Panc1 (cell line): ENCODE measurements at regions not wholly inside any gene's neighbourhood (a gene's known extent, or its start where the extent isn't known, plus 50 kb on each side); places are given as distances from the start of the nearest gene placed in this dataset.

Source experiments
- ATAC-seq: fragments of 200-7000 bp; cut with Tn5 transposase; 2 replicates; pipeline ENCODE4 v1.9.1; 2020; ENCODE audit warnings: mild to moderate bottlenecking, moderate library complexity
- BruUV-seq: library from RNA; stranded (reverse); fragments of 400-500 nt; replicated peaks from 2 replicates; lab custom pipeline; 2021; lab: Mats Ljungman, UMichigan
- CTCF ChIA-PET: fragments of 300-600 bp; sonication (Branson Sonifier 250); formaldehyde crosslinking; loops from one replicate; lab custom pipeline; 2022; ENCODE audit warnings: antibody characterized with exemption; lab: Charles Lee
- POLR2A ChIA-PET: fragments of 300-600 bp; sonication (Branson Sonifier 250); formaldehyde crosslinking; loops from one replicate; lab custom pipeline; 2022; ENCODE audit warnings: antibody characterized with exemption; lab: Charles Lee
- DNase-seq: peaks from one replicate; pipeline ENCODE4 v3.0.0-alpha.2; 2010; ENCODE audit warnings: low read depth, low spot score
- H3K27ac ChIP-seq: 2 replicates; pipeline ENCODE4 v1.5.1; 2011; ENCODE audit warnings: mild to moderate bottlenecking, low read length, inconsistent platforms
- H3K27me3 ChIP-seq: fragments of 200-500 bp; sonication (Bioruptor generic); 2 replicates; pipeline ENCODE4 v1.6.0; 2014; ENCODE audit warnings: low read length, inconsistent platforms; ENCODE audit not compliant: control insufficient read depth, insufficient read depth
- H3K36me3 ChIP-seq: fragments of 200-500 bp; sonication (Bioruptor generic); 2 replicates; pipeline ENCODE4 v1.5.1; 2014; ENCODE audit warnings: inconsistent platforms, mild to moderate bottlenecking, low read length, moderate library complexity; ENCODE audit not compliant: control insufficient read depth, insufficient read depth
- H3K4me1 ChIP-seq: 2 replicates; pipeline ENCODE4 v1.5.1; 2011; ENCODE audit warnings: inconsistent platforms, mild to moderate bottlenecking, low read length, moderate library complexity; ENCODE audit not compliant: control insufficient read depth, insufficient read depth
- H3K4me3 ChIP-seq, 2 experiments: 2 replicates each; pipeline ENCODE4 v1.5.1; 2011 to 2012; ENCODE audit warnings: low read depth in 2 of 2, low read length in 2 of 2, mild to moderate bottlenecking in 2 of 2, inconsistent platforms in 1 of 2, moderate library complexity in 1 of 2
- H3K9me3 ChIP-seq: fragments of 200-500 bp; sonication (Bioruptor generic); 2 replicates; pipeline ENCODE4 v1.5.1; 2014; ENCODE audit warnings: low read depth, mild to moderate bottlenecking, inconsistent platforms, low read length, moderate library complexity; ENCODE audit not compliant: control insufficient read depth, insufficient read depth
- POLR2AphosphoS5 ChIP-seq: IDR thresholded peaks from 2 replicates; pipeline ENCODE4 v1.6.1; 2012; ENCODE audit warnings: mild to moderate bottlenecking, low read depth, low read length, moderate library complexity
- SIN3A ChIP-seq: IDR thresholded peaks from 2 replicates; pipeline ENCODE4 v1.6.1; 2012; ENCODE audit warnings: low read depth, mild to moderate bottlenecking, low read length, moderate library complexity, borderline replicate concordance; ENCODE audit not compliant: insufficient read depth
- TCF7L2 ChIP-seq: IDR thresholded peaks from 2 replicates; pipeline ENCODE4 v1.6.1; 2011; ENCODE audit warnings: mild to moderate bottlenecking, low read depth, low read length, inconsistent platforms
- in situ Hi-C: cut with HindIII; loops from 2 replicates; pipeline ENCODE4 v1.10.0; 2016; ENCODE audit warnings: low sequenced_read_pairs, low pct_unique_long_range_greater_than_20kb
- intact Hi-C: fragments of 100-400 bp; cut with micrococcal nuclease; formaldehyde crosslinking; loops from one replicate; pipeline ENCODE4 v1.10.0; 2022; ENCODE audit not compliant: unreplicated experiment
- TF ChIP-seq, protein P1 (sequence below): fragments of 450-650 bp; IDR thresholded peaks from 2 replicates; pipeline ENCODE4 v1.5.1; 2017; ENCODE audit warnings: mild to moderate bottlenecking
- TF ChIP-seq, protein P2 (sequence below), 2 experiments: IDR thresholded peaks; 2 replicates each; pipeline ENCODE4 v1.6.1; 2011 to 2012; ENCODE audit warnings: low read depth in 2 of 2, control low read depth in 1 of 2, low read length in 1 of 2, mild to moderate bottlenecking in 1 of 2, moderate library complexity in 1 of 2; ENCODE audit not compliant: insufficient read depth in 1 of 2

DNA sequence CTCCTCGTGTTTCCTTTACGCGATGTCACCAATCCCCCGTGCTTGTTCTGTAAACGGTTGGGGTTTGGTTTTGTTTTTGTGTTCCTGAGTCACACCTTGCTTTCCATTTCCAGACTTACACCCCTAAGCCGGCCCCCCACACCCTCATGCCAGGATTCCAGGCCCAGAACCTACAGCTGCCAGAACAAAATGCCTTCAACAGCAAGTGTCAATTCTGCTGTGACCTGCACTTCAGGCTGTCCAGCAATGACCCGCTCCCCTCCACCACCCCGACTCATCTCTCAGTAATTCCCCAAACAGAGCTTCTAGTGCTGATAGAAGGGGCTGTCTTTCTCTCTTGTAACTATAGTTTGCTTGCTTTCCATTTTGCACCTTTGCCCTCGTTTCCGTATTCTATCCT lies 722.1 kb upstream of the CELF2 start:
- POLR2A ChIA-PET = no interaction called here
- no peak for DNase-seq
- no peak overlapping the region for H3K27ac ChIP-seq
- no peak for ATAC-seq
- no TSS peak for BruUV-seq
- no peaks in the 10 kb centered on the region for H3K4me1 ChIP-seq
- intact Hi-C loops = no loop called here
- CTCF ChIA-PET = no interaction called here
- no peaks in the 10 kb centered on the region for H3K9me3 ChIP-seq
- no peaks in the 10 kb centered on the region for H3K36me3 ChIP-seq
- TF ChIP-seq, protein P1, sequence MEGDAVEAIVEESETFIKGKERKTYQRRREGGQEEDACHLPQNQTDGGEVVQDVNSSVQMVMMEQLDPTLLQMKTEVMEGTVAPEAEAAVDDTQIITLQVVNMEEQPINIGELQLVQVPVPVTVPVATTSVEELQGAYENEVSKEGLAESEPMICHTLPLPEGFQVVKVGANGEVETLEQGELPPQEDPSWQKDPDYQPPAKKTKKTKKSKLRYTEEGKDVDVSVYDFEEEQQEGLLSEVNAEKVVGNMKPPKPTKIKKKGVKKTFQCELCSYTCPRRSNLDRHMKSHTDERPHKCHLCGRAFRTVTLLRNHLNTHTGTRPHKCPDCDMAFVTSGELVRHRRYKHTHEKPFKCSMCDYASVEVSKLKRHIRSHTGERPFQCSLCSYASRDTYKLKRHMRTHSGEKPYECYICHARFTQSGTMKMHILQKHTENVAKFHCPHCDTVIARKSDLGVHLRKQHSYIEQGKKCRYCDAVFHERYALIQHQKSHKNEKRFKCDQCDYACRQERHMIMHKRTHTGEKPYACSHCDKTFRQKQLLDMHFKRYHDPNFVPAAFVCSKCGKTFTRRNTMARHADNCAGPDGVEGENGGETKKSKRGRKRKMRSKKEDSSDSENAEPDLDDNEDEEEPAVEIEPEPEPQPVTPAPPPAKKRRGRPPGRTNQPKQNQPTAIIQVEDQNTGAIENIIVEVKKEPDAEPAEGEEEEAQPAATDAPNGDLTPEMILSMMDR = no peak
- TF ChIP-seq SIN3A = no peak
- TF ChIP-seq POLR2AphosphoS5 = no peak
- TF ChIP-seq, protein P2, sequence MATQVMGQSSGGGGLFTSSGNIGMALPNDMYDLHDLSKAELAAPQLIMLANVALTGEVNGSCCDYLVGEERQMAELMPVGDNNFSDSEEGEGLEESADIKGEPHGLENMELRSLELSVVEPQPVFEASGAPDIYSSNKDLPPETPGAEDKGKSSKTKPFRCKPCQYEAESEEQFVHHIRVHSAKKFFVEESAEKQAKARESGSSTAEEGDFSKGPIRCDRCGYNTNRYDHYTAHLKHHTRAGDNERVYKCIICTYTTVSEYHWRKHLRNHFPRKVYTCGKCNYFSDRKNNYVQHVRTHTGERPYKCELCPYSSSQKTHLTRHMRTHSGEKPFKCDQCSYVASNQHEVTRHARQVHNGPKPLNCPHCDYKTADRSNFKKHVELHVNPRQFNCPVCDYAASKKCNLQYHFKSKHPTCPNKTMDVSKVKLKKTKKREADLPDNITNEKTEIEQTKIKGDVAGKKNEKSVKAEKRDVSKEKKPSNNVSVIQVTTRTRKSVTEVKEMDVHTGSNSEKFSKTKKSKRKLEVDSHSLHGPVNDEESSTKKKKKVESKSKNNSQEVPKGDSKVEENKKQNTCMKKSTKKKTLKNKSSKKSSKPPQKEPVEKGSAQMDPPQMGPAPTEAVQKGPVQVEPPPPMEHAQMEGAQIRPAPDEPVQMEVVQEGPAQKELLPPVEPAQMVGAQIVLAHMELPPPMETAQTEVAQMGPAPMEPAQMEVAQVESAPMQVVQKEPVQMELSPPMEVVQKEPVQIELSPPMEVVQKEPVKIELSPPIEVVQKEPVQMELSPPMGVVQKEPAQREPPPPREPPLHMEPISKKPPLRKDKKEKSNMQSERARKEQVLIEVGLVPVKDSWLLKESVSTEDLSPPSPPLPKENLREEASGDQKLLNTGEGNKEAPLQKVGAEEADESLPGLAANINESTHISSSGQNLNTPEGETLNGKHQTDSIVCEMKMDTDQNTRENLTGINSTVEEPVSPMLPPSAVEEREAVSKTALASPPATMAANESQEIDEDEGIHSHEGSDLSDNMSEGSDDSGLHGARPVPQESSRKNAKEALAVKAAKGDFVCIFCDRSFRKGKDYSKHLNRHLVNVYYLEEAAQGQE (IDR thresholded peaks at IDR 0.05; ENCODE audit: insufficient read depth in 1 of 2, low read depth in 2 of 2, low read length in 1 of 2) = no peak
- no peak for TF ChIP-seq TCF7L2
- H3K27me3 ChIP-seq = no peaks in the 10 kb centered on the region
- H3K4me3 ChIP-seq = no peak overlapping the region
- in situ Hi-C loops = no loop called here

DNA sequence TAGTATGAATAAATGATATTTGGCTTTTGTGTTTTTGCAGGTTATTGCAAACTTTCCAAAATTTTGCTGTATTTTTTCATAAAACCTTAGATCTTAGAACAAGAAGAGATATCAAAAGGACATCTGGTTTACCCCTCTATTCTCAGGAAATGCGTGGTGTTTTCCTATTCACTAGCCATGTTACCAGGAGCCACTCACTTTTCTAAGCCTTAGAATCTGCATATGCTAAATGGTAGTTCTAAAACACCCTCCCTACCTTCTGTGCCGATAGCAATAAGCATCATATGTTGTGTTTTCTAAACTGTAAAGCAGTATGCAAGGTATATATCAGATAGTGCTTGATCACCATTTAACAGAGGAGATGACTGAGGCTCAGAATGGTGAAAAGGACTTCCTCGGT lies 715.0 kb upstream of the CELF2 start:
- no peak for ATAC-seq
- TF ChIP-seq TCF7L2 (no peak), SIN3A (no peak), POLR2AphosphoS5 (no peak)
- TF ChIP-seq, protein P2 (IDR thresholded peaks at IDR 0.05; ENCODE audit: insufficient read depth in 1 of 2, low read depth in 2 of 2, low read length in 1 of 2) = no peak
- TF ChIP-seq, protein P1 = no peak
- no peaks in the 10 kb centered on the region for H3K27me3 ChIP-seq
- no peaks in the 10 kb centered on the region for H3K9me3 ChIP-seq
- in situ Hi-C loops = no loop called here
- ChIA-PET CTCF (no interaction called here), POLR2A (no interaction called here)
- no TSS peak for BruUV-seq
- intact Hi-C loops = no loop called here
- no peak overlapping the region for H3K27ac ChIP-seq
- no peak for DNase-seq
- H3K4me3 ChIP-seq = no peak overlapping the region
- H3K4me1 ChIP-seq = no peaks in the 10 kb centered on the region
- H3K36me3 ChIP-seq = no peaks in the 10 kb centered on the region
